SK-N-SH treated with all-trans-retinoic acid at 6 μM for 48 hours (cell line): ENCODE measurements at regions not wholly inside any gene's neighbourhood (a gene's known extent, or its start where the extent isn't known, plus 50 kb on each side); places are given as distances from the start of the nearest gene placed in this dataset.
"Not testable (repeated sequence)": the region's sequence is repeated elsewhere in the genome, so short reads cannot be mapped to it uniquely, and the experiment has no call there.

ENCODE experiments used
- ATAC-seq: fragments of 200-7000 bp; cut with Tn5 transposase; 3 replicates; pipeline ENCODE4 v1.9.1; 2020; ENCODE audit warnings: mild to moderate bottlenecking, moderate library complexity
- ARNTL ChIP-seq: fragments of 450-650 bp; formaldehyde crosslinking; IDR thresholded peaks from 2 replicates; pipeline ENCODE4 v1.5.0; 2020; ENCODE audit warnings: low read depth, mild to moderate bottlenecking, moderate library complexity, borderline replicate concordance
- BACH2 ChIP-seq: fragments of 250-450 bp; sonication (Bioruptor Pico); IDR thresholded peaks from 2 replicates; pipeline ENCODE4 v1.9.0; 2021; ENCODE audit warnings: mild to moderate bottlenecking, borderline replicate concordance
- CSDC2 ChIP-seq: fragments of 250-450 bp; sonication (Bioruptor Pico); IDR thresholded peaks from 2 replicates; pipeline ENCODE4 v1.5.0; 2020; ENCODE audit warnings: mild to moderate bottlenecking, moderate library complexity
- ESRRG ChIP-seq: fragments of 250-450 bp; sonication (Bioruptor Pico); IDR thresholded peaks from 2 replicates; pipeline ENCODE4 v1.6.1; 2021; ENCODE audit warnings: mild to moderate bottlenecking
- GLIS3 ChIP-seq: fragments of 250-450 bp; sonication (Bioruptor Pico); IDR thresholded peaks from 2 replicates; pipeline ENCODE4 v1.5.0; 2020; ENCODE audit warnings: mild to moderate bottlenecking, moderate library complexity
- ISL1 ChIP-seq: fragments of 250-450 bp; sonication (Bioruptor Pico); IDR thresholded peaks from 2 replicates; pipeline ENCODE4 v2.1.2; 2022; ENCODE audit warnings: mild to moderate bottlenecking, moderate library complexity
- RARB ChIP-seq: fragments of 250-450 bp; sonication (Bioruptor Pico); IDR thresholded peaks from 2 replicates; pipeline ENCODE4 v1.8.0; 2021; ENCODE audit warnings: mild to moderate bottlenecking, moderate library complexity
- TCF4 ChIP-seq: fragments of 250-450 bp; sonication (Bioruptor Pico); IDR thresholded peaks from 2 replicates; pipeline ENCODE4 v1.8.0; 2021; ENCODE audit warnings: mild to moderate bottlenecking, moderate library complexity, borderline replicate concordance
- TOX ChIP-seq: fragments of 250-450 bp; sonication (Bioruptor Pico); IDR thresholded peaks from 2 replicates; pipeline ENCODE4 v1.8.0; 2021; ENCODE audit warnings: mild to moderate bottlenecking, moderate library complexity, borderline replicate concordance
- ZC3H10 ChIP-seq: fragments of 250-450 bp; sonication (Bioruptor Pico); IDR thresholded peaks from 2 replicates; pipeline ENCODE4 v1.5.1; 2021; ENCODE audit warnings: mild to moderate bottlenecking, moderate library complexity
- ZFP3 ChIP-seq: fragments of 250-450 bp; sonication (Bioruptor Pico); IDR thresholded peaks from 2 replicates; pipeline ENCODE4 v1.5.0; 2020; ENCODE audit warnings: mild to moderate bottlenecking, moderate library complexity
- ZFP30 ChIP-seq: fragments of 450-650 bp; formaldehyde crosslinking; IDR thresholded peaks from 2 replicates; pipeline ENCODE4 v1.5.0; 2022; ENCODE audit warnings: mild to moderate bottlenecking, moderate library complexity
- ZNF565 ChIP-seq: fragments of 450-650 bp; formaldehyde crosslinking; conservative IDR thresholded peaks from 2 replicates; pipeline ENCODE4 v1.5.0; 2020; ENCODE audit warnings: low read depth, mild to moderate bottlenecking, moderate library complexity
- ZNF70 ChIP-seq: fragments of 450-650 bp; formaldehyde crosslinking; IDR thresholded peaks from 2 replicates; pipeline ENCODE4 v1.5.0; 2020; ENCODE audit warnings: mild to moderate bottlenecking, moderate library complexity
- ZNF8 ChIP-seq: fragments of 450-650 bp; formaldehyde crosslinking; IDR thresholded peaks from 2 replicates; pipeline ENCODE4 v1.5.0; 2020; ENCODE audit warnings: mild to moderate bottlenecking, moderate library complexity
- TF ChIP-seq, protein P1 (sequence below): fragments of 250-450 bp; sonication (Bioruptor Pico); IDR thresholded peaks from 2 replicates; pipeline ENCODE4 v1.8.0; 2020; ENCODE audit warnings: mild to moderate bottlenecking, moderate library complexity, borderline replicate concordance
- TF ChIP-seq, protein P2 (sequence below): fragments of 250-450 bp; sonication (Bioruptor Pico); IDR thresholded peaks from 2 replicates; pipeline ENCODE4 v1.5.0; 2020; ENCODE audit warnings: mild to moderate bottlenecking, moderate library complexity
- TF ChIP-seq, protein P3 (sequence below): fragments of 250-450 bp; sonication (Bioruptor Pico); IDR thresholded peaks from 2 replicates; pipeline ENCODE4 v1.5.1; 2020; ENCODE audit warnings: low read depth, mild to moderate bottlenecking, moderate library complexity
- TF ChIP-seq, protein P4 (sequence below): fragments of 250-450 bp; sonication (Bioruptor Pico); IDR thresholded peaks from 2 replicates; pipeline ENCODE4 v1.5.1; 2021; ENCODE audit warnings: mild to moderate bottlenecking, moderate library complexity

DNA sequence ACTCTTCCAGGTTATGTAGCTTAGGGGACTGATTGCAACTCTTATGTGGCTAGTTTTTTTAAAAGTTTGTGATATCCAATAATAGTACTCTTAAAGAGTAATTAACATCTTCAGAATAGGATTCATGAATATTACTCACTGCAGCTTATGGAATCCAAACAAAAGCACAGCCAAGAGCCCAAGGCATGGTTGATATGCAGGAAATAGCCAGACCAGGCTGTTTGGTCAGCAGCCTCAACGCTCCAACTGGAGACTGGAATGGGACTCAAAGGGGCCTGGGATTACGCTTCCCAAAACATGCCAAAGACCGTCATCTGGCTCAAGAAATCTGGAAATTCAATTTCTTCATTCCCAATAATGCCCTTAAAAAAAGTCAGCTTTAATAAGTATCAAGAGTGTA lies 268.6 kb downstream of the SEC61B start:
- no peak for TF ChIP-seq ZC3H10 (CRISPR knock-in tag)
- no peak for TF ChIP-seq ZNF70
- no peak for TF ChIP-seq ZNF565
- no peak for TF ChIP-seq ZNF8 (CRISPR knock-in tag)
- no peak for TF ChIP-seq ISL1
- TF ChIP-seq, protein P1, sequence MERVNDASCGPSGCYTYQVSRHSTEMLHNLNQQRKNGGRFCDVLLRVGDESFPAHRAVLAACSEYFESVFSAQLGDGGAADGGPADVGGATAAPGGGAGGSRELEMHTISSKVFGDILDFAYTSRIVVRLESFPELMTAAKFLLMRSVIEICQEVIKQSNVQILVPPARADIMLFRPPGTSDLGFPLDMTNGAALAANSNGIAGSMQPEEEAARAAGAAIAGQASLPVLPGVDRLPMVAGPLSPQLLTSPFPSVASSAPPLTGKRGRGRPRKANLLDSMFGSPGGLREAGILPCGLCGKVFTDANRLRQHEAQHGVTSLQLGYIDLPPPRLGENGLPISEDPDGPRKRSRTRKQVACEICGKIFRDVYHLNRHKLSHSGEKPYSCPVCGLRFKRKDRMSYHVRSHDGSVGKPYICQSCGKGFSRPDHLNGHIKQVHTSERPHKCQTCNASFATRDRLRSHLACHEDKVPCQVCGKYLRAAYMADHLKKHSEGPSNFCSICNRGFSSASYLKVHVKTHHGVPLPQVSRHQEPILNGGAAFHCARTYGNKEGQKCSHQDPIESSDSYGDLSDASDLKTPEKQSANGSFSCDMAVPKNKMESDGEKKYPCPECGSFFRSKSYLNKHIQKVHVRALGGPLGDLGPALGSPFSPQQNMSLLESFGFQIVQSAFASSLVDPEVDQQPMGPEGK: no peak
- TF ChIP-seq BACH2 (CRISPR knock-in tag): no peak
- TF ChIP-seq ZFP30 (CRISPR knock-in tag): no peak
- no peak for TF ChIP-seq ESRRG (CRISPR knock-in tag)
- TF ChIP-seq, protein P2, sequence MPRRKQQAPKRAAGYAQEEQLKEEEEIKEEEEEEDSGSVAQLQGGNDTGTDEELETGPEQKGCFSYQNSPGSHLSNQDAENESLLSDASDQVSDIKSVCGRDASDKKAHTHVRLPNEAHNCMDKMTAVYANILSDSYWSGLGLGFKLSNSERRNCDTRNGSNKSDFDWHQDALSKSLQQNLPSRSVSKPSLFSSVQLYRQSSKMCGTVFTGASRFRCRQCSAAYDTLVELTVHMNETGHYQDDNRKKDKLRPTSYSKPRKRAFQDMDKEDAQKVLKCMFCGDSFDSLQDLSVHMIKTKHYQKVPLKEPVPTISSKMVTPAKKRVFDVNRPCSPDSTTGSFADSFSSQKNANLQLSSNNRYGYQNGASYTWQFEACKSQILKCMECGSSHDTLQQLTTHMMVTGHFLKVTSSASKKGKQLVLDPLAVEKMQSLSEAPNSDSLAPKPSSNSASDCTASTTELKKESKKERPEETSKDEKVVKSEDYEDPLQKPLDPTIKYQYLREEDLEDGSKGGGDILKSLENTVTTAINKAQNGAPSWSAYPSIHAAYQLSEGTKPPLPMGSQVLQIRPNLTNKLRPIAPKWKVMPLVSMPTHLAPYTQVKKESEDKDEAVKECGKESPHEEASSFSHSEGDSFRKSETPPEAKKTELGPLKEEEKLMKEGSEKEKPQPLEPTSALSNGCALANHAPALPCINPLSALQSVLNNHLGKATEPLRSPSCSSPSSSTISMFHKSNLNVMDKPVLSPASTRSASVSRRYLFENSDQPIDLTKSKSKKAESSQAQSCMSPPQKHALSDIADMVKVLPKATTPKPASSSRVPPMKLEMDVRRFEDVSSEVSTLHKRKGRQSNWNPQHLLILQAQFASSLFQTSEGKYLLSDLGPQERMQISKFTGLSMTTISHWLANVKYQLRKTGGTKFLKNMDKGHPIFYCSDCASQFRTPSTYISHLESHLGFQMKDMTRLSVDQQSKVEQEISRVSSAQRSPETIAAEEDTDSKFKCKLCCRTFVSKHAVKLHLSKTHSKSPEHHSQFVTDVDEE: no peak
- ATAC-seq: no peak

DNA sequence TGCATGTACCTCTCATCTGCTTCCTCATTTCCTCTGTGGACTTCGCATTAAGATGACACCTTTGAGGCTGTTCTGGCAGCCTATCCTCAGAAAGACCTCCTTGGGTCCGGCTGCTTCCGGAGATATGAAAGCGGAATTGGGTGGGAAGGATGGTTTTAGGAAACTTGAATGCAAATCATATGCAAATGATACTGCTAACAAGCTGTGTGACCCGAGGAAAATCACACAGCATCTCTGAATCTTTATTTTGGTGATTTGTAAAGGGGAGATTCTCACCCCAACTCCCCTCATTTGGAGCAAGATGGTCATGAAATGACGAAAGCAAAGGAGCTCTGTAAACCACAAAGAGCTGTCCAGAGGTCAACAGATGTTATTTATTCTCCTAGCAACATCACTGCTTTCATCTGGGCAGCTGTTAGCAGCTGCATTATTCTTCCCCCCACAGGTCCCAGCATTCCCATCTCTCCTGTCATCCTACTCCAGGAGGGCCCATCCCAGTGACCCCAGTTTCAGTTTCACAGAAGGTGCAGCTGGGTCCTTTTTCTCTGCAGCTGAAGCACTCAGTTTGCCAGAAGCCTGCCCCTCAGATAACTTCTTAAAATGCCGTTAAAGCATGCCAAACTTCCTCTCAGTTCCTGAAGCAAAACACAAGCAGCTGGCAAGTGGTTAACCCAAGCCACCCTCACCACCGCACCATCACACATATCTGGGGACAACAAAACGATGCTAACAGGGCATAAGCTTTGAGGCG lies 269.5 kb downstream of the SEC61B start:
- TF ChIP-seq, protein P2: no peak
- TF ChIP-seq ESRRG (CRISPR knock-in tag) (no peak), ZFP3 (CRISPR knock-in tag) (no peak), ARNTL (no peak), RARB (CRISPR knock-in tag) (no peak), TOX (CRISPR knock-in tag) (no peak)
- ATAC-seq: no peak

DNA sequence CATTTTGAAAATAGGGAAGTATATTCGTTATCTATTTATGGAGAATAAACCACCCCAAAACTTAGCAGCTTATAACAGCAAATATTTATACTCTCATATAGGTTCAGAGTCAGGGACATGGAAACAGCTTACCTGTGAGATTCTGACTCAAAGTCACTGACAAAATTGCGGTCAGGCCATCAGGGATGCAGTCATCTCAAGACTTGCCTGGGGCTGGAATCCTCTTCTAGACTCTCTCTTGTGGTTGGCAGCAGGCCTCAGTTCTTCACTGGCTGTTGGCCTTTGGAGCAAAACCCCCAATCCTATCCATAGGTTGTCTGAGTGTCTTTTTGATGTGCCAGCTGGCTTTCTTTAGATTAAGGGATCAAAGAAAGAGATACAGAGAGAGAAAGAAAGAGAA lies 275.6 kb downstream of the SEC61B start:
- ATAC-seq: no peak
- TF ChIP-seq ZC3H10 (CRISPR knock-in tag): no peak
- TF ChIP-seq ZNF565: no peak
- TF ChIP-seq CSDC2 (CRISPR knock-in tag): no peak
- no peak for TF ChIP-seq BACH2 (CRISPR knock-in tag)
- no peak for TF ChIP-seq ISL1
- no peak for TF ChIP-seq ZFP30 (CRISPR knock-in tag)
- TF ChIP-seq GLIS3: no peak
- TF ChIP-seq, protein P3, sequence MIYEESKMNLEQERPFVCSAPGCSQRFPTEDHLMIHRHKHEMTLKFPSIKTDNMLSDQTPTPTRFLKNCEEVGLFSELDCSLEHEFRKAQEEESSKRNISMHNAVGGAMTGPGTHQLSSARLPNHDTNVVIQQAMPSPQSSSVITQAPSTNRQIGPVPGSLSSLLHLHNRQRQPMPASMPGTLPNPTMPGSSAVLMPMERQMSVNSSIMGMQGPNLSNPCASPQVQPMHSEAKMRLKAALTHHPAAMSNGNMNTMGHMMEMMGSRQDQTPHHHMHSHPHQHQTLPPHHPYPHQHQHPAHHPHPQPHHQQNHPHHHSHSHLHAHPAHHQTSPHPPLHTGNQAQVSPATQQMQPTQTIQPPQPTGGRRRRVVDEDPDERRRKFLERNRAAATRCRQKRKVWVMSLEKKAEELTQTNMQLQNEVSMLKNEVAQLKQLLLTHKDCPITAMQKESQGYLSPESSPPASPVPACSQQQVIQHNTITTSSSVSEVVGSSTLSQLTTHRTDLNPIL: no peak
- no peak for TF ChIP-seq ESRRG (CRISPR knock-in tag)
- no peak for TF ChIP-seq TCF4 (CRISPR knock-in tag)
- TF ChIP-seq, protein P4, sequence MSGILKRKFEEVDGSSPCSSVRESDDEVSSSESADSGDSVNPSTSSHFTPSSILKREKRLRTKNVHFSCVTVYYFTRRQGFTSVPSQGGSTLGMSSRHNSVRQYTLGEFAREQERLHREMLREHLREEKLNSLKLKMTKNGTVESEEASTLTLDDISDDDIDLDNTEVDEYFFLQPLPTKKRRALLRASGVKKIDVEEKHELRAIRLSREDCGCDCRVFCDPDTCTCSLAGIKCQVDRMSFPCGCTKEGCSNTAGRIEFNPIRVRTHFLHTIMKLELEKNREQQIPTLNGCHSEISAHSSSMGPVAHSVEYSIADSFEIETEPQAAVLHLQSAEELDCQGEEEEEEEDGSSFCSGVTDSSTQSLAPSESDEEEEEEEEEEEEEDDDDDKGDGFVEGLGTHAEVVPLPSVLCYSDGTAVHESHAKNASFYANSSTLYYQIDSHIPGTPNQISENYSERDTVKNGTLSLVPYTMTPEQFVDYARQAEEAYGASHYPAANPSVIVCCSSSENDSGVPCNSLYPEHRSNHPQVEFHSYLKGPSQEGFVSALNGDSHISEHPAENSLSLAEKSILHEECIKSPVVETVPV (CRISPR knock-in tag): no peak

DNA sequence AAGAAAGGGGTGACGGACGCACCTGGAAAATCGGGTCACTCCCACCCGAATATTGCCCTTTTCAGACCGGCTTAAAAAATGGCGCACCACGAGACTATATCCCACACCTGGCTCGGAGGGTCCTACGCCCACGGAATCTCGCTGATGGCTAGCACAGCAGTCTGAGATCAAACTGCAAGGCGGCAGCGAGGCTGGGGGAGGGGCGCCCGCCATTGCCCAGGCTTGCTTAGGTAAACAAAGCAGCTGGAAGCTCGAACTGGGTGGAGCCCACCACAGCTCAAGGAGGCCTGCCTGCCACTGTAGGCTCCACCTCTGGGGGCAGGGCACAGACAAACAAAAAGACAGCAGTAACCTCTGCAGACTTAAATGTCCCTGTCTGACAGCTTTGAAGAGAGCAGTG lies 276.9 kb downstream of the SEC61B start:
- ATAC-seq: not testable (repeated sequence)
